ENCODE measurements at regions not wholly inside any gene's neighbourhood (a gene's known extent, or its start where the extent isn't known, plus 50 kb on each side); places are given as distances from the start of the nearest gene placed in this dataset.

DNA sequence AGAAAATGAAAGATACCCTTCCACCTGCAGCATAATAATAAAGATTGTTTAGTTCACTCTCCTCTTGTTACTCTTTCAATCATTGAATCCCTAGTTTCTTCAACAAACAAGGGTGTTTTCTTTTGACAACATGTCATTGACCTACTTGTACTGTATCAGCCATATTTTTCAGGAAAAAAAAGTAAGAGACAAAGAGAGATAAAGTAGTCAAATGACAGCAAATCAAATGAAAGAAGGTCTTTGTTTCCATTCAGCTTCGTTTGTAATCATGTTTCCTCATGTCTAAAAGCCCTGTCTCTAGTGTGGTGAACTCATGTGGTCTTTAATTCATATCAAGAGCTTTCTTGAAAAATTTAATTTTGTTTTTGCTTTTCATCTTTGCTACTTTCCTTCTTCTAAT, 557.8 kb upstream of the LRATD1 start:
- Histone ChIP-seq H2BK120ac (replicated peaks; ENCODE audit: low read depth, low read length) (no peak overlapping the region), H3K79me2 (ENCODE audit: control insufficient read depth in 1 of 2, insufficient read depth in 2 of 2, low read length in 2 of 2) (no peaks in the 10 kb centered on the region), H3K23me2 (ENCODE audit: low read depth, low read length) (no peaks in the 10 kb centered on the region; the same call in 1 of the 2 replicates), H3K18ac (ENCODE audit: extremely low read depth, low read length) (no peak overlapping the region), H3K23ac (ENCODE audit: insufficient read length) (no peak overlapping the region), H4K20me1 (replicated peaks in 1 of 2; ENCODE audit: control insufficient read depth in 1 of 2, insufficient read depth in 2 of 2, low read length in 2 of 2) (no peaks in the 10 kb centered on the region), H3K9me3 (ENCODE audit: insufficient read depth in 2 of 2, low read depth in 1 of 2, low read length in 1 of 2) (no peaks in the 10 kb centered on the region), H3K9ac (replicated peaks in 1 of 4; ENCODE audit: extremely low read depth in 1 of 4, low read depth in 3 of 4, low read length in 3 of 4) (no peak overlapping the region), H3K14ac (ENCODE audit: insufficient read length) (no peak overlapping the region), H3K36me3 (ENCODE audit: control insufficient read depth in 2 of 4, insufficient read depth in 4 of 4, low read length in 3 of 4) (no peaks in the 10 kb centered on the region), H2AK5ac (ENCODE audit: low read depth, low read length) (no peak overlapping the region), H3K79me1 (ENCODE audit: low read depth, low read length) (no peaks in the 10 kb centered on the region), H2BK5ac (ENCODE audit: low read depth, low read length) (no peak overlapping the region), H2BK20ac (ENCODE audit: low read length) (no peak overlapping the region), H3K56ac (replicated peaks; ENCODE audit: insufficient read length, low read depth, low read length) (no peak overlapping the region), H3K4me3 (ENCODE audit: extremely low read depth in 1 of 4, insufficient read depth in 2 of 4, low read depth in 3 of 4, low read length in 4 of 4) (no peak overlapping the region), H4K91ac (replicated peaks; ENCODE audit: insufficient read length, low read length) (no peak overlapping the region), H3K4ac (replicated peaks; ENCODE audit: insufficient read length, low read depth, low read length) (no peak overlapping the region), H3K27me3 (replicated peaks in 1 of 4; ENCODE audit: control insufficient read depth in 3 of 4, extremely low read depth in 1 of 4, insufficient read depth in 3 of 4, low read length in 3 of 4) (no peaks in the 10 kb centered on the region), H3K27ac (ENCODE audit: low read depth, low read length) (no peak overlapping the region), H2BK15ac (ENCODE audit: low read length) (no peak overlapping the region), H2AFZ (ENCODE audit: low read length) (no peak overlapping the region), H4K5ac (ENCODE audit: insufficient read length, low read depth, low read length) (no peak overlapping the region), H3K4me1 (replicated peaks in 1 of 4; ENCODE audit: control insufficient read depth in 3 of 4, insufficient read depth in 4 of 4, low read length in 3 of 4) (no peaks in the 10 kb centered on the region), H2BK12ac (ENCODE audit: low read depth, low read length) (no peak overlapping the region), H3K4me2 (ENCODE audit: insufficient read depth in 1 of 2, low read depth in 2 of 2, low read length in 2 of 2) (no peak overlapping the region), H4K8ac (ENCODE audit: extremely low read depth, insufficient read depth, low read length) (no peak overlapping the region)
- FAIRE-seq (no peak), DNase-seq (ENCODE audit: low read depth in 1 of 2, low spot score in 2 of 2) (no peak)
- ChIA-PET CTCF (ENCODE audit: partially characterized antibody) (no interaction called here), POLR2A (ENCODE audit: partially characterized antibody) (no interaction called here)
- WGBS, 2 experiments (ENCODE audit: extremely low coverage in 1 of 2, insufficient coverage in 1 of 2, insufficient read length in 1 of 2, insufficient replicate concordance in 2 of 2, low coverage in 1 of 2, low lambda C conversion rate in 2 of 2, missing lambda C conversion rate in 1 of 2): 86% methylated on average over 1 of the region's 1 CpG; no CpG with 5 or more reads in 1 of the 2 experiments
- no peak for TF ChIP-seq CREB1 (IDR thresholded peaks at IDR 0.05)
- TF ChIP-seq TBP (IDR thresholded peaks at IDR 0.05; ENCODE audit: low read depth, low read length): no peak
- TF ChIP-seq RNF2 (IDR thresholded peaks at IDR 0.05; ENCODE audit: borderline replicate concordance, low read depth, low read length, missing control alignments, poor library complexity, severe bottlenecking): no peak

Measured in H1 (cell line).